Skeletal muscle satellite cell (primary cell): ENCODE measurements at regions not wholly inside any gene's neighbourhood (a gene's known extent, or its start where the extent isn't known, plus 50 kb on each side); places are given as distances from the start of the nearest gene placed in this dataset.

Experiments
- H3K27me3 ChIP-seq: 2 replicates; pipeline ENCODE4 v1.7.0; 2013; ENCODE audit warnings: low read length; ENCODE audit not compliant: control insufficient read depth, insufficient read depth
- H3K36me3 ChIP-seq: 2 replicates; pipeline ENCODE4 v1.7.0; 2013; ENCODE audit warnings: mild to moderate bottlenecking, control low read depth, low read length; ENCODE audit not compliant: insufficient read depth
- H3K4me1 ChIP-seq: 2 replicates; pipeline ENCODE4 v1.7.0; 2013; ENCODE audit warnings: low read length; ENCODE audit not compliant: control insufficient read depth, insufficient read depth
- H3K4me2 ChIP-seq: 2 replicates; pipeline ENCODE4 v1.7.0; 2013; ENCODE audit warnings: mild to moderate bottlenecking, low read length
- H3K4me3 ChIP-seq: 2 replicates; pipeline ENCODE4 v1.7.0; 2013; ENCODE audit warnings: low read length
- H3K9ac ChIP-seq: 2 replicates; pipeline ENCODE4 v1.7.0; 2013; ENCODE audit warnings: mild to moderate bottlenecking, low read depth, low read length, moderate library complexity
- H3K9me3 ChIP-seq: replicated peaks from 2 replicates; pipeline ENCODE4 v1.7.0; 2013; ENCODE audit warnings: mild to moderate bottlenecking, control low read depth, low read length

DNA sequence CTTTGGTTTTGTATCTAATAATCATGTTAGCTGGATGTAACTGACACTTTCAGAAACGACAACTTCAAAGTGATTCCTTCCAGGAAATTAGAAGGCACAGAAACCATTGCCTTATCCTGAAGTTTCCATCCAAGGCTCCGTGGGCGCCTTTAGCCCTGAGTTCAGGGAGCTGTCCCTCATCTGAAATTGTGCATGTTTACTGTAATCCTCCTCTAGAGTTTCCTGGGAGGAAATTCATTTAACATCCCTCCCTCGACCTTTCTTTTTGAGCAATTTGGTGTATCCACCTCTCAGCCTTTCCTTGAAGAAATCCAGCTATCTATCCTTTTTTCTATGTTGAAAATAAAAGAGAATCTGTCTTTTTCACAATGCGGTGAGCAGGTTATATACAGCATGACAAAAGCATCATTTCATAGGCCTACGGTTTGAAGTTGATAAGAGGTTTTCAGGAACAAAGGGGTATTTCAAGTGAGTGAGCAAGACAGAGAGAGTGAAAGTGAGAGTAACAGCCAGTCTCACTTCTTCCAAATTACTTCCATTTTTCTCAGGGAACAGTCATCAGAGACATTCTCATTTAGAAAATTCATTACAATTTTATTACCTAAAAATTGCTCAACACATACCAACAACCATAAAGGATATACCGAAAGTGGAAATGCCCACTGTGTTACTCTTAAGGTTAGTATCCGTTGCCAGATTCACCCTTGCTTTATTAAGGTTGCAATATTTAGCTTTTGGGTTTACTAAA is 167.3 kb downstream of the MREG start:
- Histone ChIP-seq H3K36me3 (no peaks in the 10 kb centered on the region), H3K4me2 (no peak overlapping the region), H3K27me3 (no peaks in the 10 kb centered on the region), H3K9me3 (no peaks in the 10 kb centered on the region), H3K4me3 (no peak overlapping the region), H3K4me1 (peaks cover 61% of the 10 kb centered on the region), H3K9ac (no peak overlapping the region)

DNA sequence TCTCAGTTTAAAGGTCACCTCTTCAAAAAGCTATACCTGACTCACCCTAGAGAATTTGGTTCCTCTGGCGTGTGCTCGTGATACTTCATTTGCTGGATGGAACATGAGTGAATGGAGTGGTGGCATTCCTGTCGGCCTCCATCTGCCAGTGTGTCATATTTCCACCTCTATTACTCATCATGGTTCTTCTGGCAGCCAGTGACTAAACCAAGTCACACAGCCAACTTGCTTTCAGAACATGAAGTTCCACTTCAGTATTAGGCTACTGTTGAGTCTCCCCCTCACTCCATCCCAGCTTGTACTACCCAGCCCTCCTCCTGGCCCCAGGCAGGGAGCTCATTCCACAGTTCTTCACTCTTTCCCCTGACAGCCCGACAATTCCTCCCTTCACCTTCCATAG is 169.8 kb downstream of the MREG start:
- Histone ChIP-seq H3K4me1 (peaks cover 43% of the 10 kb centered on the region), H3K9me3 (no peaks in the 10 kb centered on the region), H3K36me3 (no peaks in the 10 kb centered on the region), H3K9ac (peak overlapping the region; percentile 65), H3K4me3 (peak overlapping the region; percentile 13), H3K4me2 (peak overlapping the region; percentile 42), H3K27me3 (no peaks in the 10 kb centered on the region)

DNA sequence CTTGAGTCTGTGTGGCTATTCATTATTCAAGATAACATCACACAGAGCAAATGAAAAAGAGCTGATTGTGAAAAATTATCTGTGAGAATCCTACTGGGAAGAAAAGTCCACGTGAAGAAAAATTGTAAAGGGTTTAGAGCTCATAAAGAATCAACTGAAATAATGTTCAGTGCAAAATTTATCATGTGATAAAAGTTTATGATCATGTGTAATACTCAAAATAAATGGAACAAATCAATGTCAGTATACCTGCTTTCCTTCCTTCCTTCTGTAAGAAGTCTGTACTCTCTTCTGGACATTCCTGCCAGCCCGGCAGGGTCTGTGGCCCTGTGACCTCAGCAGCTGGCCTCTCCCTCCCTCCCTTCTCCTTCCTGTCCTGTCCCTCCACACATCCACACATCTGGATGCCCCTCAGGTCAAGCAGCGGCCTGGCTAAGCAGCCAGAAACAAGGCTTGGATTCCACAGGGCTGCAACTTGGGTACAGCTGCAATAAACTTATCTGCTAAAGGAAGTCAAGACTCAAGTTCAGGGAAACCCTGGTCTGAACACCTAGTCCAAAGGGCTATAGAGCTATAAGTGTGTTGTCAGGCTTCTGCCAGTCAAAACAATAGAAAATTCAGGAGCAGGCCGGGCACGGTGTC is 172.1 kb downstream of the MREG start:
- no peaks in the 10 kb centered on the region for H3K9me3 ChIP-seq
- no peak overlapping the region for H3K4me2 ChIP-seq
- H3K27me3 ChIP-seq, result no peaks in the 10 kb centered on the region
- H3K4me3 ChIP-seq, result no peak overlapping the region
- no peak overlapping the region for H3K9ac ChIP-seq
- H3K36me3 ChIP-seq, result no peaks in the 10 kb centered on the region
- peaks cover 32% of the 10 kb centered on the region for H3K4me1 ChIP-seq

DNA sequence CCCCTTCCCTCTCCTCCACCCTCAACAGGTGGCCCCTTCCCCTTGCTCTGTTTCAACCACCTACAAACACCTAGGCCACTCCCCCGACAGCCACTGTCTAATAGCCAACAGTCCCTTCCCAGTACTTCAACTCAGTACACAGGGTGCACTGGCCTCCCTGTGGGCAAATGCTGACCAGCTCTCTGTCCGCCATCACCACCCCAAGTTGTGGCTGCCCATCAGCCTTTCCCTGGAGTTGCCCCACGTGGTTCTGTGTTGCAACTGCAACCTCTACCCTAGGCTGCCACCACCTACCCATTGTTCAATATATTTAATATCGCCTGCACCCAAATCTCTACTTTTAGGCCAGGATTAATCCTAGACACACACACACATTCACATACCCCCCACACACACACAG is 173.5 kb downstream of the MREG start:
- no peaks in the 10 kb centered on the region for H3K27me3 ChIP-seq
- H3K36me3 ChIP-seq, result no peaks in the 10 kb centered on the region
- H3K9me3 ChIP-seq, result no peaks in the 10 kb centered on the region
- peaks cover 32% of the 10 kb centered on the region for H3K4me1 ChIP-seq
- H3K9ac ChIP-seq, result no peak overlapping the region
- H3K4me2 ChIP-seq, result no peak overlapping the region
- no peak overlapping the region for H3K4me3 ChIP-seq

DNA sequence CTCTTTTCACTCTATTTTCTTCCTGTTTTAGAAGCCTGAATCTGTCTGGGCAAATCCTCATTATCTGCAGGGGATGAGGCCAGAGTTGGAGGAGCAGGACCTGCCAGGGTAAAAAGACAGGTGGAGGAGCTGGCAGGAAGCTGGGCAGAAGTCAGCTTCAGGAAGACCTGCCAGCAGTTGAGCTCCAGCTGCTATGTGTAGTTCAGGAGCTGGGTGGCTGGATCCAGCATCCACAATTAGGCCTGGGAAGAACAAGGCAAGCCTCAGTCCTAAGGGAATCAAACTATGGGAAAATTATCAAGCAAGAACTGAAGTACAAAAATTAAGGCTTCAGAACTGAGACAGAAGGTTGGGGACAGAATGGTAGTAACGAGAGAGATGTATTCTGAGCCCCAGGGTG is 174.0 kb downstream of the MREG start:
- H3K4me3 ChIP-seq, result no peak overlapping the region
- no peaks in the 10 kb centered on the region for H3K9me3 ChIP-seq
- H3K9ac ChIP-seq, result no peak overlapping the region
- no peaks in the 10 kb centered on the region for H3K27me3 ChIP-seq
- H3K4me1 ChIP-seq, result peaks cover 29% of the 10 kb centered on the region
- H3K36me3 ChIP-seq, result no peaks in the 10 kb centered on the region
- H3K4me2 ChIP-seq, result no peak overlapping the region

DNA sequence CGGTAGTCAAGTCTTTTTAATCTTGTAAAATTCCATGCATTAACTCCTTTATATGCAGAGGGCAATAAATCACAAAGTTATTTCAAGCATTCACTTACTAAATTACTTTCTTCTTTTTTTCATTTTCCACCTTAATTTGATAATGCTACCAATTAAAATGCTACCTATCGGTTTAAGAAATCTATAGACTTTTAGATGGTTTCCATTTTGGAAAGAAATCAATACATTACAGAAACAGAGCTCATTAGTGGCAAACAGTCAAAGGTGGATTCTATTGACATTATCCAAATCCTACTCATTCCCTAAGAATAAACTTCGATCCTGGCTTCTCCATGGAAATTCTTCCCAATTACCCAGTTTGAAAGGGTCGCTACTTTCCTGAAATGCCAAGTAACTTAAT is 176.5 kb downstream of the MREG start:
- no peak overlapping the region for H3K9ac ChIP-seq
- no peak overlapping the region for H3K4me2 ChIP-seq
- no peaks in the 10 kb centered on the region for H3K9me3 ChIP-seq
- H3K36me3 ChIP-seq, result no peaks in the 10 kb centered on the region
- H3K4me3 ChIP-seq, result no peak overlapping the region
- H3K4me1 ChIP-seq, result peaks cover 23% of the 10 kb centered on the region
- H3K27me3 ChIP-seq, result no peaks in the 10 kb centered on the region

DNA sequence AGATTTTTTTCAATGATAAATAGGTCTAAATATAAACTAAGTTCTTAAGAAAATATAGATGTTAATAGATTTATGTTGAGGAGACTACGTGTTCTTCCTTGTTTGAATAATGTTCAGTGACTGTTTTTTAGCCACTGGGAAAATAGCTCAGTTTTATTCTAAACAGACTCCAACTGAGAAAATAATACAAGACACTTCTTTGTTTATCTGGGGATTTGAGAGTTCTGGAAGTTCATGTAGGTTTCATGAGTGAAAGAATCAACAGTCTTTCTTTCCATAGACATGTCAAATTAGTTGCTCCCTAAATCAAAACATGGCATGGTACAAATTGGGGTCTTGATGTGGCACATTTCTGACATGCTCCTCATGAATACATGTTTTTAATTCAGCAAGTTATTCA is 177.7 kb downstream of the MREG start:
- Histone ChIP-seq H3K4me1 (peaks cover 25% of the 10 kb centered on the region), H3K36me3 (no peaks in the 10 kb centered on the region), H3K4me2 (no peak overlapping the region), H3K27me3 (no peaks in the 10 kb centered on the region), H3K9ac (no peak overlapping the region), H3K9me3 (no peaks in the 10 kb centered on the region), H3K4me3 (no peak overlapping the region)

DNA sequence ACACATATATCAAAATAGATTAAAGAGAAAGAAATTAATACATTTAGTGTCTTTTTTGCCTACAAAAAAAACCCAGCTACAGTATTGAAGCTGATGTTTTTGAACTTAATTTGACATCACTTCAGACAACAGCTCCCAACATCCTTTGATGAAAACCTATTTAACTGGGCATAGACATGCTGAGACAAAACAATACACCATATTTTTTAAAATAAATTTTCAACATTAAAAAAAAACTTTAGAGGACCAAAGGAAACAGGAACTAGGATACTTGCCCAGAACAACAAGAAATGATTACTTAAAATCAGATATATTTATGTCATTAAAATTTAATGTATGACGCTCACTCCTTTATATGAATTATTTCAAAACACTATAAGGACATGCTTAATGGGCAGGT is 178.1 kb downstream of the MREG start:
- Histone ChIP-seq H3K9ac (no peak overlapping the region), H3K9me3 (no peaks in the 10 kb centered on the region), H3K36me3 (no peaks in the 10 kb centered on the region), H3K4me2 (no peak overlapping the region), H3K4me1 (peaks cover 28% of the 10 kb centered on the region), H3K27me3 (no peaks in the 10 kb centered on the region), H3K4me3 (no peak overlapping the region)

DNA sequence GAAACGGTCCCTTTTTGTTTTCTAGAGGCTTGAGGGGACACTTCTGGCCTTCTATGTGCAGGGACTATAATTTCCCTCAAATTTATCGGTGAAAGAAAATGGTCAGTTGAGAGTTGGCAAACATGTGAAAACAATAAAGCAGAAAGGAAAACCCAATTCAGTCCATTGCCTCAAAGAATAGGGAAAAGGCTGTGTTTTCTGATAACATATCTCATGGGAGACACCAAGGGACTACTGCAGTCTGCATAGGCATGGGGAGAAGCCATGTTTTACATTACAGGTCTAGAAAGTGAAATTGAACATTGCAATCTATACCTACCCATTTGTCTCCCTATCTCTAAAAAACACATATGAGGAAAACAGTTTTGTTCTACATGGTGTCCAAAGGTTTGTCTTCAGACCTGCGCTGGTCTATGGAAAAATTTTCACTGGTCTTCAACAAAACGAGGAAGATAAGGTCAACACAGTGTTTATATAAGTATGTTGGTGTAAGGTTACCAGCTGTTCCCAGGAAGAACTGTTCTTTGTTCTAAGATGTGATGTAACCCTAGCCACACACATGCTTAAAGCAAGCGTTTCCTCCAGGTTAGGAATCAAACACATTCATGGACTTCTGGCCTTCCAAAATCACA is 179.7 kb downstream of the MREG start:
- Histone ChIP-seq H3K36me3 (no peaks in the 10 kb centered on the region), H3K4me2 (no peak overlapping the region), H3K9me3 (no peaks in the 10 kb centered on the region), H3K4me1 (peaks cover 38% of the 10 kb centered on the region), H3K27me3 (no peaks in the 10 kb centered on the region), H3K9ac (no peak overlapping the region), H3K4me3 (no peak overlapping the region)

DNA sequence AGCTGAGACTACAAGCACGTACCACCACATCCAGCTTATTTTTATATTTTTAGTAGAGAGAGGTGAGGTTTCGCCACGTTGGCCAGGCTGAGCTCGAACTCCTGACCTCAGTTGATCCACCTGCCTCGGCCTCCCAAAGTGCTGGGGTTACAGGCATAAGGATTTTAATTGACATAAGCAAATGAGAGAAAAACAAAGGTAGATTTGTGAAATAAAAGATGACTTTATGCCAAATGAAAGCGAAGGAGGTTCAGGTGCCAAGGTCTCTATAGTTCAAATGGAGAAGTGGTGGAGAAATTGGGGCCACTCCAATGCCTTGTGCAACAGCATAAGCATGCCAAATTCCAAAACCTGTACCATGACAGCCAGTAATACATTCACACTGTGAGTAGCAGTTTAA is 180.6 kb downstream of the MREG start:
- no peaks in the 10 kb centered on the region for H3K27me3 ChIP-seq
- no peak overlapping the region for H3K4me3 ChIP-seq
- H3K36me3 ChIP-seq, result no peaks in the 10 kb centered on the region
- H3K4me2 ChIP-seq, result no peak overlapping the region
- no peak overlapping the region for H3K9ac ChIP-seq
- no peaks in the 10 kb centered on the region for H3K9me3 ChIP-seq
- peaks cover 40% of the 10 kb centered on the region for H3K4me1 ChIP-seq

DNA sequence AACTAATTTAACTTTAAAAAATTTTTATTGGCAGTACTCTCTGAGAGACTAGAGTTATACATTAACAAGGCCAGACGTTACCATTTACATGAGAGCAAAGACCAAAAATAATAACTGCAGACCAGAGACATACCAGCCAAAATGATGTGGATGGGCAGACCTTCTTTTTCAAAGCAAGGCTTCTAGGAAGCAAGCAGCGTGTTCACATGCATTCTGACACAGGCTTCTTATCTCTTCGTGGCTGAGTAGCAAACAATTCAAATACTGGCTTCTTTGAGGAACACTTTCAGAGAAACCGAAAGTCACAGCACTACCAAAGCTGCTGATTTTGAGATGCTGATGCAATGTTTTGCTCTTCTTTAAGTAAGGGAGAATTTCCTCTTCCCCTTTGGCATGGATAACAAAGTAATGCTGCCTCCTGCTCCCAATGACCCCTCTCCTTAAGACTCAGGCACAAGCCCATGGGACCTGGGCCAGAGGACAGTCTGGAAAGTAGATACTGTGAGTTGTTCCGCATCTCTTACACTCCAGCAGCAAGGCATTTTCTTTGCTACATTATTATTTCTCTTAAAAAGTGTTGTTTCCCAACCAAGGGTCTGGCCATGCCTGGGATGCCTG is 181.9 kb downstream of the MREG start:
- peak overlapping the region; percentile 10 for H3K4me2 ChIP-seq
- H3K36me3 ChIP-seq, result no peaks in the 10 kb centered on the region
- no peaks in the 10 kb centered on the region for H3K27me3 ChIP-seq
- H3K4me3 ChIP-seq, result no peak overlapping the region
- no peaks in the 10 kb centered on the region for H3K9me3 ChIP-seq
- H3K4me1 ChIP-seq, result peaks cover 51% of the 10 kb centered on the region
- H3K9ac ChIP-seq, result no peak overlapping the region
